ENCODE measurements at regions not wholly inside any gene's neighbourhood (a gene's known extent, or its start where the extent isn't known, plus 50 kb on each side); places are given as distances from the start of the nearest gene placed in this dataset.

GRCh38 chr1:48103495-48103894 lies 106.3 kb upstream of the TRABD2B start:
- no peak for TF ChIP-seq CTCF (conservative IDR thresholded peaks at IDR 0.05 in 1 of 2, IDR thresholded peaks at IDR 0.05 in 1 of 2; ENCODE audit: extremely low read depth in 1 of 2, insufficient read depth in 1 of 2, low read depth in 1 of 2, low read length in 2 of 2)
- no peak for TF ChIP-seq EZH2 (IDR thresholded peaks at IDR 0.05; ENCODE audit: borderline replicate concordance, low read length)
